HAP-1 (cell line): ENCODE measurements at regions not wholly inside any gene's neighbourhood (a gene's known extent, or its start where the extent isn't known, plus 50 kb on each side); places are given as distances from the start of the nearest gene placed in this dataset.

Source experiments
- DNase-seq, 2 experiments: peaks; one replicate each; pipeline ENCODE4 v3.0.0-alpha.2; 2016 to 2020; ENCODE audit warnings: low spot score in 2 of 2
- H3K27me3 ChIP-seq: fragments of 250-450 bp; sonication (Bioruptor Pico); 2 replicates; pipeline ENCODE4 v1.5.1; 2020; ENCODE audit warnings: low read depth, mild to moderate bottlenecking, moderate library complexity
- H3K36me3 ChIP-seq: fragments of 250-450 bp; sonication (Bioruptor Pico); replicated peaks from 2 replicates; pipeline ENCODE4 v1.5.1; 2020; ENCODE audit warnings: mild to moderate bottlenecking
- H3K4me1 ChIP-seq: fragments of 250-450 bp; sonication (Bioruptor Pico); 2 replicates; pipeline ENCODE4 v1.5.1; 2020; ENCODE audit warnings: mild to moderate bottlenecking
- H3K4me3 ChIP-seq: fragments of 250-450 bp; sonication (Bioruptor Pico); 2 replicates; pipeline ENCODE4 v1.5.1; 2020; ENCODE audit warnings: mild to moderate bottlenecking, moderate library complexity
- H3K9me3 ChIP-seq: fragments of 250-450 bp; sonication (Bioruptor Pico); 2 replicates; pipeline ENCODE4 v1.5.1; 2020; ENCODE audit warnings: mild to moderate bottlenecking, moderate library complexity
- in situ Hi-C: fragments of 300-500 bp; cut with MboI; formaldehyde crosslinking; loops from 3 replicates; pipeline ENCODE4 v1.14.3; 2020; ENCODE audit warnings: low sequenced_read_pairs, inconsistent platforms, mixed read lengths

- DNase-seq, result no peak
- no peaks in the 10 kb centered on the region; the same call in 1 of the 2 replicates for H3K27me3 ChIP-seq
- in situ Hi-C loops, result no loop called here
- no peaks in the 10 kb centered on the region for H3K4me1 ChIP-seq
- no peaks in the 10 kb centered on the region for H3K36me3 ChIP-seq
- H3K9me3 ChIP-seq, result no peaks in the 10 kb centered on the region
- H3K4me3 ChIP-seq, result no peak overlapping the region
Measured at GRCh38 chr5:110034056-110034600, 344.4 kb downstream of the MAN2A1 start.

GRCh38 chr5:110038297-110038997 lies 348.7 kb downstream of the MAN2A1 start:
- Histone ChIP-seq H3K4me3 (no peak overlapping the region), H3K27me3 (no peaks in the 10 kb centered on the region; the same call in 1 of the 2 replicates), H3K4me1 (no peaks in the 10 kb centered on the region), H3K36me3 (no peaks in the 10 kb centered on the region), H3K9me3 (no peaks in the 10 kb centered on the region)
- in situ Hi-C loops, result no loop called here
- no peak for DNase-seq

GRCh38 chr5:110040178-110040577 lies 350.5 kb downstream of the MAN2A1 start:
- no peaks in the 10 kb centered on the region for H3K4me1 ChIP-seq
- H3K9me3 ChIP-seq, result no peaks in the 10 kb centered on the region
- no peak for DNase-seq
- no peaks in the 10 kb centered on the region; the same call in 1 of the 2 replicates for H3K27me3 ChIP-seq
- no peaks in the 10 kb centered on the region for H3K36me3 ChIP-seq
- no peak overlapping the region for H3K4me3 ChIP-seq
- in situ Hi-C loops, result no loop called here

- H3K27me3 ChIP-seq, result no peaks in the 10 kb centered on the region
- DNase-seq, result no peak
- H3K4me1 ChIP-seq, result no peaks in the 10 kb centered on the region
- H3K4me3 ChIP-seq, result no peak overlapping the region
- H3K36me3 ChIP-seq, result no peaks in the 10 kb centered on the region
- in situ Hi-C loops, result no loop called here
- H3K9me3 ChIP-seq, result no peaks in the 10 kb centered on the region
Measured at GRCh38 chr5:110043025-110043424, 353.3 kb downstream of the MAN2A1 start.

GRCh38 chr5:110045158-110045557 lies 355.4 kb downstream of the MAN2A1 start:
- DNase-seq, result no peak
- Histone ChIP-seq H3K9me3 (no peaks in the 10 kb centered on the region), H3K36me3 (no peaks in the 10 kb centered on the region), H3K4me3 (no peak overlapping the region), H3K4me1 (no peaks in the 10 kb centered on the region), H3K27me3 (no peaks in the 10 kb centered on the region)
- in situ Hi-C loops, result no loop called here

GRCh38 chr5:110048491-110048890 lies 358.8 kb downstream of the MAN2A1 start:
- in situ Hi-C loops, result no loop called here
- Histone ChIP-seq H3K9me3 (no peaks in the 10 kb centered on the region), H3K4me1 (no peaks in the 10 kb centered on the region), H3K36me3 (no peaks in the 10 kb centered on the region), H3K27me3 (no peaks in the 10 kb centered on the region), H3K4me3 (no peak overlapping the region)
- DNase-seq, result no peak

- no peaks in the 10 kb centered on the region for H3K9me3 ChIP-seq
- no peaks in the 10 kb centered on the region for H3K4me1 ChIP-seq
- H3K4me3 ChIP-seq, result no peak overlapping the region
- H3K36me3 ChIP-seq, result no peaks in the 10 kb centered on the region
- no peaks in the 10 kb centered on the region for H3K27me3 ChIP-seq
- DNase-seq, result no peak
- in situ Hi-C loops, result no loop called here
Measured at GRCh38 chr5:110049816-110050215, 360.1 kb downstream of the MAN2A1 start.

GRCh38 chr5:110050640-110051345 lies 361.1 kb downstream of the MAN2A1 start:
- H3K36me3 ChIP-seq, result no peaks in the 10 kb centered on the region
- no peaks in the 10 kb centered on the region for H3K9me3 ChIP-seq
- DNase-seq, result no peak
- no peaks in the 10 kb centered on the region for H3K4me1 ChIP-seq
- in situ Hi-C loops, result no loop called here
- no peak overlapping the region for H3K4me3 ChIP-seq
- no peaks in the 10 kb centered on the region for H3K27me3 ChIP-seq

- H3K4me3 ChIP-seq, result no peak overlapping the region
- no peaks in the 10 kb centered on the region for H3K27me3 ChIP-seq
- no peaks in the 10 kb centered on the region for H3K36me3 ChIP-seq
- DNase-seq, result no peak
- H3K4me1 ChIP-seq, result no peaks in the 10 kb centered on the region
- no peaks in the 10 kb centered on the region for H3K9me3 ChIP-seq
- in situ Hi-C loops, result no loop called here
Measured at GRCh38 chr5:110053205-110053604, 363.5 kb downstream of the MAN2A1 start.

- Histone ChIP-seq H3K36me3 (no peaks in the 10 kb centered on the region), H3K4me3 (no peak overlapping the region), H3K4me1 (no peaks in the 10 kb centered on the region), H3K9me3 (no peaks in the 10 kb centered on the region), H3K27me3 (no peaks in the 10 kb centered on the region)
- in situ Hi-C loops, result no loop called here
- no peak for DNase-seq
Measured at GRCh38 chr5:110053824-110054223, 364.1 kb downstream of the MAN2A1 start.

GRCh38 chr5:110054240-110054639 lies 364.5 kb downstream of the MAN2A1 start:
- H3K4me3 ChIP-seq, result no peak overlapping the region
- DNase-seq, result no peak

GRCh38 chr5:110055302-110055701 lies 365.6 kb downstream of the MAN2A1 start:
- Histone ChIP-seq H3K9me3 (no peaks in the 10 kb centered on the region), H3K4me1 (no peaks in the 10 kb centered on the region), H3K36me3 (no peaks in the 10 kb centered on the region), H3K4me3 (no peak overlapping the region), H3K27me3 (no peaks in the 10 kb centered on the region)
- DNase-seq, result no peak
- in situ Hi-C loops, result no loop called here

More at GRCh38 chr5:110054240-110054639, 364.5 kb downstream of the MAN2A1 start:
- no peaks in the 10 kb centered on the region for H3K9me3 ChIP-seq
- in situ Hi-C loops, result no loop called here
- H3K4me1 ChIP-seq, result no peaks in the 10 kb centered on the region
- no peaks in the 10 kb centered on the region for H3K36me3 ChIP-seq
- no peaks in the 10 kb centered on the region for H3K27me3 ChIP-seq

- no peak for DNase-seq
- in situ Hi-C loops, result no loop called here
- Histone ChIP-seq H3K4me1 (no peaks in the 10 kb centered on the region), H3K9me3 (no peaks in the 10 kb centered on the region), H3K36me3 (no peaks in the 10 kb centered on the region), H3K4me3 (no peak overlapping the region), H3K27me3 (no peaks in the 10 kb centered on the region)
Measured at GRCh38 chr5:110056580-110057114, 366.9 kb downstream of the MAN2A1 start.

GRCh38 chr5:110058175-110058574 lies 368.4 kb downstream of the MAN2A1 start:
- H3K4me3 ChIP-seq, result no peak overlapping the region
- no peaks in the 10 kb centered on the region for H3K27me3 ChIP-seq
- H3K4me1 ChIP-seq, result no peaks in the 10 kb centered on the region
- no peaks in the 10 kb centered on the region for H3K9me3 ChIP-seq
- H3K36me3 ChIP-seq, result no peaks in the 10 kb centered on the region
- in situ Hi-C loops, result no loop called here
- no peak for DNase-seq
